ENCODE measurements at regions not wholly inside any gene's neighbourhood (a gene's known extent, or its start where the extent isn't known, plus 50 kb on each side); places are given as distances from the start of the nearest gene placed in this dataset.

DNA sequence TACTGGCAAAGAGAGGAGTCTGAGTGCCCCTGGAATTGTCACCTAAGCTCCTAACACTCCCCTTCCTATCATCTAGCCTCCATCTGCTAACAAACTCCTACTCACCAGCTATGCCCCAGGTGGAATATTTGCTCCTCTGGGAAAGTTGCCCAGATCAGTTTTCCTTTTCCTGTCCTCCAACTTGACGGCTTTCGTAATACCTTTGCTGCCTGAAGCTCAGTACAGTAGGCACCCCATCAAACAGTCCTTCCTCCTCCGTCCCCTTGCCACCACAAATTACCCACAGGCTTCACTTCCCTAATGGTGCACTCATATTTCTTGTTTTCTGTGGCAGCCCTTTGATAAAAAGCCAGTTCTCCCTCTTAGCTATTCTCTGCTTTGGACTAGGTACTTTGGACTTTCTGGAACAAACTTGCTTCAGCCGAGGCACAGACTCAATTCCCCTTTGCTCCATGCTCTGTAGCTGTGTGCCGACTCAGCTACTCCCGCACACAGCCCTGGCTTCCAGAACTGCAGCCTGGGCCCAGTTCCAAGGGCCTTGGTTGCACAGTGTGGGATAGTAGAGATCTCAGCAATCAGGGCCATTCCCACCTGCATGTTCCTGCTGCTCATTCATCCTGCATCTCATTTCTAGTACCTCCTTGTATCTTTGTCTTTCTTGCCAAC, 605.1 kb downstream of the BCOR start:
- TF ChIP-seq, protein P1, sequence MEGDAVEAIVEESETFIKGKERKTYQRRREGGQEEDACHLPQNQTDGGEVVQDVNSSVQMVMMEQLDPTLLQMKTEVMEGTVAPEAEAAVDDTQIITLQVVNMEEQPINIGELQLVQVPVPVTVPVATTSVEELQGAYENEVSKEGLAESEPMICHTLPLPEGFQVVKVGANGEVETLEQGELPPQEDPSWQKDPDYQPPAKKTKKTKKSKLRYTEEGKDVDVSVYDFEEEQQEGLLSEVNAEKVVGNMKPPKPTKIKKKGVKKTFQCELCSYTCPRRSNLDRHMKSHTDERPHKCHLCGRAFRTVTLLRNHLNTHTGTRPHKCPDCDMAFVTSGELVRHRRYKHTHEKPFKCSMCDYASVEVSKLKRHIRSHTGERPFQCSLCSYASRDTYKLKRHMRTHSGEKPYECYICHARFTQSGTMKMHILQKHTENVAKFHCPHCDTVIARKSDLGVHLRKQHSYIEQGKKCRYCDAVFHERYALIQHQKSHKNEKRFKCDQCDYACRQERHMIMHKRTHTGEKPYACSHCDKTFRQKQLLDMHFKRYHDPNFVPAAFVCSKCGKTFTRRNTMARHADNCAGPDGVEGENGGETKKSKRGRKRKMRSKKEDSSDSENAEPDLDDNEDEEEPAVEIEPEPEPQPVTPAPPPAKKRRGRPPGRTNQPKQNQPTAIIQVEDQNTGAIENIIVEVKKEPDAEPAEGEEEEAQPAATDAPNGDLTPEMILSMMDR (IDR thresholded peaks at IDR 0.05; ENCODE audit: low read depth, low read length, poor library complexity, severe bottlenecking): no peak
- no peak for TF ChIP-seq EZH2phosphoT487 (IDR thresholded peaks at IDR 0.05; ENCODE audit: borderline replicate concordance, low read length)

Measured in DOHH2 (cell line).